ENCODE measurements at regions not wholly inside any gene's neighbourhood (a gene's known extent, or its start where the extent isn't known, plus 50 kb on each side); places are given as distances from the start of the nearest gene placed in this dataset.

- TF ChIP-seq ZNF274 (IDR thresholded peaks at IDR 0.05; ENCODE audit: low read depth, low read length) = no peak
- TF ChIP-seq YY1 (IDR thresholded peaks at IDR 0.05; ENCODE audit: insufficient read depth, insufficient read length) = no peak
- TF ChIP-seq SUZ12 (IDR thresholded peaks at IDR 0.05; ENCODE audit: extremely low read depth, insufficient read depth, insufficient read length) = no peak
- DNase-seq (ENCODE audit: low read depth, low spot score) = no peak
Observed at GRCh38 chr1:192954705-192955265, 104.4 kb downstream of the UCHL5 start.

GRCh38 chr1:192958350-192958749, 100.8 kb downstream of the UCHL5 start:
- H3K27me3 ChIP-seq (ENCODE audit: insufficient read depth, insufficient read length) = no peaks in the 10 kb centered on the region
- no peaks in the 10 kb centered on the region for H3K9me3 ChIP-seq (ENCODE audit: insufficient read depth, low read length)
- H3K9ac ChIP-seq (ENCODE audit: insufficient read length, low read depth) = no peak overlapping the region
- H3K4me1 ChIP-seq (ENCODE audit: insufficient read depth, insufficient read length) = no peaks in the 10 kb centered on the region
- no peak overlapping the region for H3K4me3 ChIP-seq (ENCODE audit: insufficient read length, low read depth)
- no peak for DNase-seq (ENCODE audit: low read depth, low spot score)
- no peaks in the 10 kb centered on the region for H3K36me3 ChIP-seq (ENCODE audit: insufficient read depth, insufficient read length, low read length)
- TF ChIP-seq SUZ12 (IDR thresholded peaks at IDR 0.05; ENCODE audit: extremely low read depth, insufficient read depth, insufficient read length) = no peak
- no peak for TF ChIP-seq ZNF274 (IDR thresholded peaks at IDR 0.05; ENCODE audit: low read depth, low read length)
- TF ChIP-seq YY1 (IDR thresholded peaks at IDR 0.05; ENCODE audit: insufficient read depth, insufficient read length) = no peak

More at GRCh38 chr1:192954705-192955265, 104.4 kb downstream of the UCHL5 start:
- no peak overlapping the region for H3K4me3 ChIP-seq (ENCODE audit: insufficient read length, low read depth)
- H3K9me3 ChIP-seq (ENCODE audit: insufficient read depth, low read length) = no peaks in the 10 kb centered on the region
- no peaks in the 10 kb centered on the region for H3K4me1 ChIP-seq (ENCODE audit: insufficient read depth, insufficient read length)
- no peak overlapping the region for H3K9ac ChIP-seq (ENCODE audit: insufficient read length, low read depth)
- H3K27me3 ChIP-seq (ENCODE audit: insufficient read depth, insufficient read length) = no peaks in the 10 kb centered on the region
- H3K36me3 ChIP-seq (ENCODE audit: insufficient read depth, insufficient read length, low read length) = no peaks in the 10 kb centered on the region

GRCh38 chr1:192958871-192959270, 100.3 kb downstream of the UCHL5 start:
- DNase-seq (ENCODE audit: low read depth, low spot score) = no peak
- Histone ChIP-seq H3K9ac (ENCODE audit: insufficient read length, low read depth) (no peak overlapping the region), H3K36me3 (ENCODE audit: insufficient read depth, insufficient read length, low read length) (no peaks in the 10 kb centered on the region), H3K9me3 (ENCODE audit: insufficient read depth, low read length) (no peaks in the 10 kb centered on the region), H3K27me3 (ENCODE audit: insufficient read depth, insufficient read length) (no peaks in the 10 kb centered on the region), H3K4me3 (ENCODE audit: insufficient read length, low read depth) (no peak overlapping the region), H3K4me1 (ENCODE audit: insufficient read depth, insufficient read length) (no peaks in the 10 kb centered on the region)
- no peak for TF ChIP-seq YY1 (IDR thresholded peaks at IDR 0.05; ENCODE audit: insufficient read depth, insufficient read length)
- TF ChIP-seq SUZ12 (IDR thresholded peaks at IDR 0.05; ENCODE audit: extremely low read depth, insufficient read depth, insufficient read length) = no peak
- no peak for TF ChIP-seq ZNF274 (IDR thresholded peaks at IDR 0.05; ENCODE audit: low read depth, low read length)

- no peak overlapping the region for H3K4me3 ChIP-seq (ENCODE audit: insufficient read length, low read depth)
- no peak overlapping the region for H3K9ac ChIP-seq (ENCODE audit: insufficient read length, low read depth)
- H3K4me1 ChIP-seq (ENCODE audit: insufficient read depth, insufficient read length) = no peaks in the 10 kb centered on the region
- TF ChIP-seq YY1 (IDR thresholded peaks at IDR 0.05; ENCODE audit: insufficient read depth, insufficient read length) = no peak
- no peak for TF ChIP-seq ZNF274 (IDR thresholded peaks at IDR 0.05; ENCODE audit: low read depth, low read length)
- no peak for TF ChIP-seq SUZ12 (IDR thresholded peaks at IDR 0.05; ENCODE audit: extremely low read depth, insufficient read depth, insufficient read length)
- no peaks in the 10 kb centered on the region for H3K36me3 ChIP-seq (ENCODE audit: insufficient read depth, insufficient read length, low read length)
- no peak for DNase-seq (ENCODE audit: low read depth, low spot score)
- no peaks in the 10 kb centered on the region for H3K9me3 ChIP-seq (ENCODE audit: insufficient read depth, low read length)
- H3K27me3 ChIP-seq (ENCODE audit: insufficient read depth, insufficient read length) = no peaks in the 10 kb centered on the region
Observed at GRCh38 chr1:192959657-192960186, 99.4 kb downstream of the UCHL5 start.
